ENCODE measurements at regions not wholly inside any gene's neighbourhood (a gene's known extent, or its start where the extent isn't known, plus 50 kb on each side); places are given as distances from the start of the nearest gene placed in this dataset.

DNA sequence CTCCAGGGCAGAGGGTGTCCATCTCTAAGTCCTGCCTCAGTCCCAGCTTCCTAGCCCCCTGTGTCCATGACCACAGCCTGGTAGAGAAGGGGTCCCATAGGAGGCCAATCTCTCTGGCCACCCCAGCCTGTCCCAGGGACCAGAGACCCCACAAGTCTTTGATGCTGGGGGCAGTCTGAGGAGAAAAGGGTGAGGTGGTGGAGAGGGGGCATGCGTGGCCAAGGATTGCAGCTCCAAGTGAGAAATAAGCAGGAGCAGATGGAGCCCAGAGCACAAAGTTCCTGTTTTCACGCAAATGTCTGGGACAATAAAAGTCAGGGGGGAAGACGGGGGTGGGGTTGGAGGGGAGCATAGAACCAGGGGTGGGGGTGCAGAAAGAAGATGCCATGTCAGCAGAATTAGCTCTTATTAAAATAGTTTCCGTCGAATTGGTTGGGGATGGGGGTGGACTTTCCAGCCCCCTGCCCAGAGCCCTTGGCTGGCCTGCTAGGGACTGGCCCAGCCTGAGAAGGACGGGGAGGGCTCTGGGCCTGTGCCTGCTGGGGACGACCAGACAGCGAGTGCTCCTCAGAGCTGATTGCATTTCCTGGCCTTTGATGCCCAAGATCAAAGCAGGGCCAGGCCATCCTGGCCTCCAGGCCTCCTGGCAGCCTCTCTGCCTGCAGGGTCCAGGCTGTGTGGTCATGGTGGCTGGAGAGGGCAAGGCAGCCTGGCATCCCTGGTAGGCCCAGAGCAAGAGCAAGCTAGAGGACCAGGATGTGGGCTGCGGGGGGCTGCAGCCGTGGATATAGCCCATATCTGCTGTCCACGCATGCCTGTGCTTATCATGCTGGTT, 337.1 kb downstream of the DYSF start:
- no peak for TF ChIP-seq SUZ12 (IDR thresholded peaks at IDR 0.05)
- TF ChIP-seq FOXA1 (IDR thresholded peaks at IDR 0.05): no peak
- no peak for TF ChIP-seq ELF4 (IDR thresholded peaks at IDR 0.05)
- TF ChIP-seq, protein P1, sequence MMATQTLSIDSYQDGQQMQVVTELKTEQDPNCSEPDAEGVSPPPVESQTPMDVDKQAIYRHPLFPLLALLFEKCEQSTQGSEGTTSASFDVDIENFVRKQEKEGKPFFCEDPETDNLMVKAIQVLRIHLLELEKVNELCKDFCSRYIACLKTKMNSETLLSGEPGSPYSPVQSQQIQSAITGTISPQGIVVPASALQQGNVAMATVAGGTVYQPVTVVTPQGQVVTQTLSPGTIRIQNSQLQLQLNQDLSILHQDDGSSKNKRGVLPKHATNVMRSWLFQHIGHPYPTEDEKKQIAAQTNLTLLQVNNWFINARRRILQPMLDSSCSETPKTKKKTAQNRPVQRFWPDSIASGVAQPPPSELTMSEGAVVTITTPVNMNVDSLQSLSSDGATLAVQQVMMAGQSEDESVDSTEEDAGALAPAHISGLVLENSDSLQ (IDR thresholded peaks at IDR 0.05): no peak

All from HEK293T (cell line).